HEK293 (cell line): ENCODE measurements at regions not wholly inside any gene's neighbourhood (a gene's known extent, or its start where the extent isn't known, plus 50 kb on each side); places are given as distances from the start of the nearest gene placed in this dataset.

Source experiments
- CTCF ChIA-PET: fragments of 350-600 bp; formaldehyde crosslinking; extraction: SDS; loops from one replicate; lab custom pipeline; 2021; ENCODE audit warnings: antibody characterized with exemption; lab: Yijun Ruan, JAX
- POLR2A ChIA-PET: fragments of 300-600 bp; formaldehyde crosslinking; extraction: SDS; loops from one replicate; lab custom pipeline; 2020; ENCODE audit warnings: antibody characterized with exemption, inconsistent platforms; lab: Yijun Ruan, JAX
- H3K27ac ChIP-seq: fragments of 200-500 bp; sonication (Bioruptor generic); 2 replicates; pipeline ENCODE4 v1.5.1; 2014; ENCODE audit warnings: low read depth, low read length, control low read depth, inconsistent platforms; ENCODE audit errors: extremely low read depth
- H3K36me3 ChIP-seq, 2 experiments: fragments of 200-500 bp in 1 of 2; sonication (Bioruptor generic) in 1 of 2; 1 replicate in 1 of 2; 2 replicates in 1 of 2; pipeline ENCODE4 v1.5.1; 2014 to 2017; ENCODE audit warnings: inconsistent platforms in 2 of 2, low read length in 2 of 2; ENCODE audit not compliant: control insufficient read depth in 2 of 2, insufficient read depth in 1 of 2
- H3K4me1 ChIP-seq: fragments of 200-500 bp; sonication (Bioruptor generic); 2 replicates; pipeline ENCODE4 v1.5.1; 2014; ENCODE audit warnings: mild to moderate bottlenecking, low read length, inconsistent platforms; ENCODE audit not compliant: control insufficient read depth, insufficient read depth
- H3K4me3 ChIP-seq: 2 replicates; pipeline ENCODE4 v1.5.1; 2011; ENCODE audit warnings: low read depth, mild to moderate bottlenecking, control low read depth, low read length, moderate library complexity
- H3K9me3 ChIP-seq: fragments of 200-500 bp; sonication (Bioruptor generic); 2 replicates; pipeline ENCODE4 v1.5.1; 2014; ENCODE audit warnings: low read depth, low read length, inconsistent platforms; ENCODE audit not compliant: control insufficient read depth, insufficient read depth
- HOXC10 ChIP-seq: sonication (generic); formaldehyde crosslinking; IDR thresholded peaks from 2 replicates; pipeline ENCODE4 v1.8.1; 2023; ENCODE audit warnings: mild to moderate bottlenecking, missing genetic modification reagents
- MEIS1 ChIP-seq: sonication (generic); formaldehyde crosslinking; IDR thresholded peaks from 2 replicates; pipeline ENCODE4 v1.8.1; 2022; ENCODE audit warnings: missing genetic modification reagents, mild to moderate bottlenecking, borderline replicate concordance
- MYNN ChIP-seq: fragments of 450-650 bp; formaldehyde crosslinking; IDR thresholded peaks from 2 replicates; pipeline ENCODE4 v1.5.1; 2016; ENCODE audit warnings: missing biosample characterization, missing genetic modification characterization, borderline replicate concordance
- RBAK ChIP-seq: fragments of 450-650 bp; formaldehyde crosslinking; IDR thresholded peaks from 2 replicates; pipeline ENCODE4 v1.5.1; 2016; ENCODE audit warnings: missing biosample characterization, missing genetic modification characterization
- SCRT2 ChIP-seq: fragments of 450-650 bp; formaldehyde crosslinking; IDR thresholded peaks from 2 replicates; pipeline ENCODE4 v1.5.1; 2016; ENCODE audit warnings: missing biosample characterization, missing genetic modification characterization
- SP3 ChIP-seq: fragments of 450-650 bp; formaldehyde crosslinking; IDR thresholded peaks from 2 replicates; pipeline ENCODE4 v1.5.1; 2016; ENCODE audit warnings: missing biosample characterization, missing genetic modification characterization
- TSHZ1 ChIP-seq: fragments of 450-650 bp; formaldehyde crosslinking; IDR thresholded peaks from 2 replicates; pipeline ENCODE4 v1.5.1; 2016; ENCODE audit warnings: missing biosample characterization, missing genetic modification characterization, borderline replicate concordance
- WT1 ChIP-seq: fragments of 450-650 bp; formaldehyde crosslinking; IDR thresholded peaks from 2 replicates; pipeline ENCODE4 v1.5.1; 2016; ENCODE audit warnings: missing biosample characterization, missing genetic modification characterization
- ZBTB48 ChIP-seq: fragments of 450-650 bp; formaldehyde crosslinking; IDR thresholded peaks from 2 replicates; pipeline ENCODE4 v1.5.1; 2016; ENCODE audit warnings: missing biosample characterization, missing genetic modification characterization
- ZFP41 ChIP-seq: fragments of 450-650 bp; formaldehyde crosslinking; IDR thresholded peaks from 2 replicates; pipeline ENCODE4 v1.5.1; 2016; ENCODE audit warnings: missing biosample characterization, missing genetic modification characterization, borderline replicate concordance
- ZNF112 ChIP-seq: fragments of 450-650 bp; formaldehyde crosslinking; IDR thresholded peaks from 2 replicates; pipeline ENCODE4 v1.5.0; 2017; ENCODE audit warnings: missing biosample characterization, missing genetic modification characterization
- ZNF138 ChIP-seq: fragments of 450-650 bp; formaldehyde crosslinking; IDR thresholded peaks from 2 replicates; pipeline ENCODE4 v1.5.1; 2016; ENCODE audit warnings: missing biosample characterization, missing genetic modification characterization, borderline replicate concordance
- ZNF174 ChIP-seq: fragments of 450-650 bp; formaldehyde crosslinking; IDR thresholded peaks from 2 replicates; pipeline ENCODE4 v1.5.0; 2017; ENCODE audit warnings: missing biosample characterization, mild to moderate bottlenecking, missing genetic modification characterization
- ZNF2 ChIP-seq: fragments of 450-650 bp; formaldehyde crosslinking; IDR thresholded peaks from 2 replicates; pipeline ENCODE4 v1.5.1; 2016; ENCODE audit warnings: missing biosample characterization, missing genetic modification characterization
- ZNF37A ChIP-seq: fragments of 450-650 bp; IDR thresholded peaks from 2 replicates; pipeline ENCODE4 v1.5.1; 2018; ENCODE audit warnings: missing biosample characterization, missing genetic modification characterization
- ZNF48 ChIP-seq: fragments of 450-650 bp; formaldehyde crosslinking; IDR thresholded peaks from 2 replicates; pipeline ENCODE4 v1.5.1; 2016; ENCODE audit warnings: missing biosample characterization, missing genetic modification characterization
- ZNF530 ChIP-seq: fragments of 450-650 bp; formaldehyde crosslinking; IDR thresholded peaks from 2 replicates; pipeline ENCODE4 v1.5.1; 2016; ENCODE audit warnings: low read depth, missing biosample characterization, missing genetic modification characterization
- ZNF664 ChIP-seq: fragments of 450-650 bp; formaldehyde crosslinking; IDR thresholded peaks from 2 replicates; pipeline ENCODE4 v1.5.1; 2016; ENCODE audit warnings: missing biosample characterization, missing genetic modification characterization
- ZNF704 ChIP-seq: fragments of 450-650 bp; formaldehyde crosslinking; IDR thresholded peaks from 2 replicates; pipeline ENCODE4 v1.5.1; 2016; ENCODE audit warnings: missing biosample characterization, missing genetic modification characterization
- ZNF792 ChIP-seq: fragments of 450-650 bp; formaldehyde crosslinking; IDR thresholded peaks from 2 replicates; pipeline ENCODE4 v1.5.1; 2016; ENCODE audit warnings: missing biosample characterization, missing genetic modification characterization
- ZSCAN18 ChIP-seq: fragments of 450-650 bp; formaldehyde crosslinking; IDR thresholded peaks from 2 replicates; pipeline ENCODE4 v1.5.1; 2016; ENCODE audit warnings: missing biosample characterization, missing genetic modification characterization
- TF ChIP-seq, protein P1 (sequence below): IDR thresholded peaks from 2 replicates; pipeline ENCODE4 v1.6.1; 2011; ENCODE audit warnings: mild to moderate bottlenecking, low read depth, low read length, borderline replicate concordance
- TF ChIP-seq, protein P2 (sequence below): fragments of 450-650 bp; formaldehyde crosslinking; IDR thresholded peaks from 2 replicates; pipeline ENCODE4 v1.5.1; 2016; ENCODE audit warnings: missing biosample characterization, missing genetic modification characterization
- TF ChIP-seq, protein P3 (sequence below): fragments of 450-650 bp; formaldehyde crosslinking; IDR thresholded peaks from 2 replicates; pipeline ENCODE4 v1.5.1; 2017; ENCODE audit warnings: missing biosample characterization, missing genetic modification characterization

GRCh38 chr7:8314566-8314965 is 52.6 kb upstream of the ICA1 start:
- no peak overlapping the region for H3K4me3 ChIP-seq
- no peaks in the 10 kb centered on the region for H3K9me3 ChIP-seq
- CTCF ChIA-PET: no interaction called here
- TF ChIP-seq ZBTB48 (no peak), SP3 (tag by site-specific recombination) (no peak), TSHZ1 (tag by site-specific recombination) (no peak), ZNF174 (tag by site-specific recombination) (no peak), ZNF2 (no peak), ZFP41 (tag by site-specific recombination) (no peak), ZNF48 (tag by site-specific recombination) (no peak), ZNF792 (tag by site-specific recombination) (no peak), ZNF664 (tag by site-specific recombination) (no peak), ZNF530 (no peak), ZNF138 (no peak), ZNF704 (no peak)
- TF ChIP-seq, protein P1, sequence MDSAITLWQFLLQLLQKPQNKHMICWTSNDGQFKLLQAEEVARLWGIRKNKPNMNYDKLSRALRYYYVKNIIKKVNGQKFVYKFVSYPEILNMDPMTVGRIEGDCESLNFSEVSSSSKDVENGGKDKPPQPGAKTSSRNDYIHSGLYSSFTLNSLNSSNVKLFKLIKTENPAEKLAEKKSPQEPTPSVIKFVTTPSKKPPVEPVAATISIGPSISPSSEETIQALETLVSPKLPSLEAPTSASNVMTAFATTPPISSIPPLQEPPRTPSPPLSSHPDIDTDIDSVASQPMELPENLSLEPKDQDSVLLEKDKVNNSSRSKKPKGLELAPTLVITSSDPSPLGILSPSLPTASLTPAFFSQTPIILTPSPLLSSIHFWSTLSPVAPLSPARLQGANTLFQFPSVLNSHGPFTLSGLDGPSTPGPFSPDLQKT: no peak
- H3K4me1 ChIP-seq: no peaks in the 10 kb centered on the region
- POLR2A ChIA-PET: no interaction called here
- peaks cover 0 to 9% of the 10 kb centered on the region in 2 experiments; a peak in 1 of 3 replicates for H3K36me3 ChIP-seq
- H3K27ac ChIP-seq: no peak overlapping the region

- H3K4me3 ChIP-seq: no peak overlapping the region
- TF ChIP-seq, protein P2, sequence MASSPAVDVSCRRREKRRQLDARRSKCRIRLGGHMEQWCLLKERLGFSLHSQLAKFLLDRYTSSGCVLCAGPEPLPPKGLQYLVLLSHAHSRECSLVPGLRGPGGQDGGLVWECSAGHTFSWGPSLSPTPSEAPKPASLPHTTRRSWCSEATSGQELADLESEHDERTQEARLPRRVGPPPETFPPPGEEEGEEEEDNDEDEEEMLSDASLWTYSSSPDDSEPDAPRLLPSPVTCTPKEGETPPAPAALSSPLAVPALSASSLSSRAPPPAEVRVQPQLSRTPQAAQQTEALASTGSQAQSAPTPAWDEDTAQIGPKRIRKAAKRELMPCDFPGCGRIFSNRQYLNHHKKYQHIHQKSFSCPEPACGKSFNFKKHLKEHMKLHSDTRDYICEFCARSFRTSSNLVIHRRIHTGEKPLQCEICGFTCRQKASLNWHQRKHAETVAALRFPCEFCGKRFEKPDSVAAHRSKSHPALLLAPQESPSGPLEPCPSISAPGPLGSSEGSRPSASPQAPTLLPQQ (tag by site-specific recombination): no peak
- no peak for TF ChIP-seq RBAK (tag by site-specific recombination)
- TF ChIP-seq, all 188 proteins: peak for 0
- Histone ChIP-seq H3K27ac (no peak overlapping the region), H3K36me3 (peaks cover 0 to 17% of the 10 kb centered on the region in 2 experiments; a peak in 1 of 3 replicates), H3K4me1 (no peaks in the 10 kb centered on the region), H3K9me3 (no peaks in the 10 kb centered on the region)
- POLR2A ChIA-PET: no interaction called here
- CTCF ChIA-PET: no interaction called here
Observed at GRCh38 chr7:8319115-8319514, 57.1 kb upstream of the ICA1 start.

- no peaks in the 10 kb centered on the region for H3K9me3 ChIP-seq
- H3K27ac ChIP-seq: no peak overlapping the region
- peaks cover 0 to 11% of the 10 kb centered on the region in 2 experiments; a peak in 1 of 3 replicates for H3K36me3 ChIP-seq
- CTCF ChIA-PET: no interaction called here
- POLR2A ChIA-PET: no interaction called here
- no peaks in the 10 kb centered on the region for H3K4me1 ChIP-seq
- H3K4me3 ChIP-seq: no peak overlapping the region
- TF ChIP-seq SCRT2 (tag by site-specific recombination) (no peak), ZNF112 (tag by site-specific recombination) (no peak), MEIS1 (no peak), MYNN (tag by site-specific recombination) (no peak), ZNF37A (no peak), HOXC10 (CRISPR knock-in tag) (no peak), ZSCAN18 (no peak), WT1 (tag by site-specific recombination) (no peak)
- TF ChIP-seq, protein P3, sequence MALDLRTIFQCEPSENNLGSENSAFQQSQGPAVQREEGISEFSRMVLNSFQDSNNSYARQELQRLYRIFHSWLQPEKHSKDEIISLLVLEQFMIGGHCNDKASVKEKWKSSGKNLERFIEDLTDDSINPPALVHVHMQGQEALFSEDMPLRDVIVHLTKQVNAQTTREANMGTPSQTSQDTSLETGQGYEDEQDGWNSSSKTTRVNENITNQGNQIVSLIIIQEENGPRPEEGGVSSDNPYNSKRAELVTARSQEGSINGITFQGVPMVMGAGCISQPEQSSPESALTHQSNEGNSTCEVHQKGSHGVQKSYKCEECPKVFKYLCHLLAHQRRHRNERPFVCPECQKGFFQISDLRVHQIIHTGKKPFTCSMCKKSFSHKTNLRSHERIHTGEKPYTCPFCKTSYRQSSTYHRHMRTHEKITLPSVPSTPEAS (tag by site-specific recombination): no peak
Observed at GRCh38 chr7:8320174-8320573, 58.2 kb upstream of the ICA1 start.
